GM12878 (cell line): ENCODE measurements at regions not wholly inside any gene's neighbourhood (a gene's known extent, or its start where the extent isn't known, plus 50 kb on each side); places are given as distances from the start of the nearest gene placed in this dataset.

Experiments
- ATAC-seq: fragments of 200-7000 bp; cut with Tn5 transposase; 3 replicates; pipeline ENCODE4 v1.9.1; 2020; ENCODE audit warnings: mild to moderate bottlenecking, moderate library complexity
- BruUV-seq: library from RNA; stranded (reverse); fragments of 400-500 nt; replicated peaks from 2 replicates; lab custom pipeline; 2021; lab: Mats Ljungman, UMichigan
- CTCF ChIA-PET: fragments of 300-600 bp; sonication (Branson Sonifier 250); formaldehyde crosslinking; extraction: SDS; loops from one replicate; lab custom pipeline; 2021; ENCODE audit warnings: inconsistent platforms; lab: Yijun Ruan, JAX
- POLR2A ChIA-PET: fragments of 350-600 bp; formaldehyde crosslinking; extraction: SDS; loops from one replicate; lab custom pipeline; 2021; ENCODE audit warnings: inconsistent platforms; lab: Charles Lee
- RAD21 ChIA-PET: fragments of 300-600 bp; sonication (Branson Sonifier 250); formaldehyde crosslinking; loops from one replicate; lab custom pipeline; 2023; ENCODE audit warnings: antibody characterized with exemption; ENCODE audit not compliant: unreplicated experiment; lab: Charles Lee
- SMC1A ChIA-PET: fragments of 300-600 bp; sonication (Branson Sonifier 250); formaldehyde crosslinking; loops from one replicate; lab custom pipeline; 2023; ENCODE audit not compliant: unreplicated experiment, uncharacterized antibody; lab: Charles Lee
- DNase-seq: peaks from one replicate; pipeline ENCODE4 v3.0.0-alpha.2; 2011; ENCODE audit warnings: low read depth, low spot score
- FAIRE-seq: peaks from 3 replicates; lab custom pipeline; 2011; peaks lifted over from hg19 to GRCh38; lab: Jason Lieb, UNC
- H2AFZ ChIP-seq: 2 replicates; pipeline ENCODE4 v1.6.0; 2011; ENCODE audit warnings: low read depth, low read length, control low read depth; ENCODE audit not compliant: control insufficient read depth
- H3K27ac ChIP-seq: 2 replicates; pipeline ENCODE4 v1.5.1; 2011; ENCODE audit warnings: control low read depth; ENCODE audit not compliant: control insufficient read depth, insufficient read depth
- H3K27me3 ChIP-seq, 2 experiments: replicated peaks in 1 of 2; 2 replicates each; pipeline versions ENCODE4 v1.6.0 to v1.6.1; 2011; ENCODE audit warnings: low read length in 1 of 2; ENCODE audit not compliant: control insufficient read depth in 2 of 2, insufficient read depth in 2 of 2
- H3K36me3 ChIP-seq, 2 experiments: 2 replicates each; pipeline ENCODE4 v1.5.1; 2011; ENCODE audit warnings: low read length in 1 of 2; ENCODE audit not compliant: control insufficient read depth in 2 of 2, insufficient read depth in 2 of 2
- H3K4me1 ChIP-seq: 2 replicates; pipeline ENCODE4 v1.6.1; 2011; ENCODE audit warnings: mild to moderate bottlenecking, low read length, moderate library complexity, mixed read lengths; ENCODE audit not compliant: control insufficient read depth, insufficient read depth
- H3K4me2 ChIP-seq: 2 replicates; pipeline ENCODE4 v1.6.0; 2011; ENCODE audit warnings: control low read depth; ENCODE audit not compliant: control insufficient read depth, insufficient read depth
- H3K4me3 ChIP-seq: fragments of 200-600 bp; sonication (generic); 2 replicates; pipeline ENCODE4 v1.5.1; 2016
- H3K79me2 ChIP-seq: 2 replicates; pipeline ENCODE4 v1.6.0; 2011; ENCODE audit warnings: low read length; ENCODE audit not compliant: control insufficient read depth, insufficient read depth
- H3K9ac ChIP-seq: 2 replicates; pipeline ENCODE4 v1.8.0; 2011; ENCODE audit warnings: low read length, control low read depth, mixed read lengths; ENCODE audit not compliant: control insufficient read depth, insufficient read depth
- H3K9me3 ChIP-seq: replicated peaks from 3 replicates; pipeline ENCODE4 v1.5.1; 2011; ENCODE audit warnings: mild to moderate bottlenecking, low read length; ENCODE audit not compliant: control insufficient read depth, insufficient read depth
- H4K20me1 ChIP-seq: 2 replicates; pipeline ENCODE4 v1.6.0; 2011; ENCODE audit not compliant: control insufficient read depth, insufficient read depth
- CBX3 ChIP-seq: fragments of 200-600 bp; sonication (generic); IDR thresholded peaks from 2 replicates; pipeline ENCODE4 v1.6.1; 2016; ENCODE audit warnings: low read depth, borderline replicate concordance
- DPF2 ChIP-seq: fragments of 450-650 bp; IDR thresholded peaks from 2 replicates; pipeline ENCODE4 v1.6.1; 2017; ENCODE audit warnings: mild to moderate bottlenecking
- ETV6 ChIP-seq, 2 experiments: fragments of 450-650 bp in 1 of 2; IDR thresholded peaks in 1 of 2; conservative IDR thresholded peaks in 1 of 2; 2 replicates each; pipeline ENCODE4 v1.6.1; 2014; ENCODE audit warnings: antibody characterized with exemption in 1 of 2, borderline replicate concordance in 1 of 2, low read depth in 1 of 2, mild to moderate bottlenecking in 1 of 2, moderate library complexity in 1 of 2
- KDM1A ChIP-seq: fragments of 200-600 bp; sonication (generic); IDR thresholded peaks from 2 replicates; pipeline ENCODE4 v1.6.1; 2016; ENCODE audit warnings: borderline replicate concordance
- PAX8 ChIP-seq: fragments of 450-650 bp; IDR thresholded peaks from 2 replicates; pipeline ENCODE4 v1.6.1; 2017; ENCODE audit warnings: mild to moderate bottlenecking, moderate library complexity
- POLR2A ChIP-seq: IDR thresholded peaks from 2 replicates; pipeline ENCODE4 v1.6.1; 2011; ENCODE audit warnings: low read depth, mild to moderate bottlenecking, low read length
- RELA ChIP-seq: fragments of 450-650 bp; IDR thresholded peaks from 2 replicates; pipeline ENCODE4 v1.8.0; 2014; ENCODE audit warnings: borderline replicate concordance; ENCODE audit not compliant: partially characterized antibody
- SRF ChIP-seq, 2 experiments: IDR thresholded peaks; 2 replicates each; pipeline ENCODE4 v1.6.1; 2011; ENCODE audit warnings: low read depth in 2 of 2, low read length in 2 of 2, mild to moderate bottlenecking in 1 of 2, moderate library complexity in 1 of 2
- WGBS: methylation state at CpG from one replicate; pipeline ENCODE4 v1.1.6; 2016; ENCODE audit warnings: low lambda C conversion rate; ENCODE audit not compliant: insufficient replicate concordance, insufficient coverage; ENCODE audit errors: missing lambda C conversion rate; 5-methylcytosine and 5-hydroxymethylcytosine counted together
- in situ Hi-C: fragments of 300-500 bp; cut with MboI; formaldehyde crosslinking; loops from 9 replicates; pipeline ENCODE4 v1.14.3; 2018; ENCODE audit warnings: mixed read lengths
- intact Hi-C: fragments of 100-400 bp; cut with micrococcal nuclease; formaldehyde crosslinking; loops from one replicate; pipeline ENCODE4 v1.14.2; 2022; ENCODE audit not compliant: unreplicated experiment
- TF ChIP-seq, protein P1 (sequence below): fragments of 150-350 bp; IDR thresholded peaks from 2 replicates; pipeline ENCODE4 v1.6.1; 2016; ENCODE audit warnings: low read depth, low read length
- TF ChIP-seq, protein P2 (sequence below): IDR thresholded peaks from 2 replicates; pipeline ENCODE4 v1.6.1; 2012; ENCODE audit warnings: low read depth, low read length, improper control_type of control experiment

DNA sequence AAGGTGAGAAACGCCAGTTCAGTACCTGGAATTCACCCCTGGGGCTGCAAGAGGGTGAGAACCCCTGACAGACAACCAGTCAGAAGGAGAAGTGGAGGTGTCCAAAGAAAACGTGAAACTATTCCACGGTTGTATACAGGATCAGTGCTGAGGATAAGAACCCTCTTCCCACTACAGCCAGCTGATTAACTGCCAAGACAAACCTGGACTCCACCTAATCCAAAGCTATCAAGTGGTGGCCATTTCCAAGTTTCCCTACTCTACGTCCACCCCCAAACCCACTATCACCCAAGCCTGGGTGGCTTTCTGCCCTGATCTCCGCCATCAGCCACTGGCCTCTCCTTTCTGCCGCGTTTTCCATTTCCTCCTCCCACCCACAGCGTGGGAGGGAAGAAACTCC lies 312.3 kb upstream of the ID2 start:
- FAIRE-seq (no peak), DNase-seq (no peak), ATAC-seq (no peak)
- Histone ChIP-seq H4K20me1 (no peaks in the 10 kb centered on the region), H3K4me2 (no peak overlapping the region), H3K27ac (no peak overlapping the region), H3K4me3 (no peak overlapping the region), H3K4me1 (peaks cover 9% of the 10 kb centered on the region), H2AFZ (no peak overlapping the region), H3K27me3 (no peaks in the 10 kb centered on the region), H3K9me3 (peaks cover 5% of the 10 kb centered on the region; the same call in 2 of the 3 replicates), H3K36me3 (no peaks in the 10 kb centered on the region), H3K79me2 (no peaks in the 10 kb centered on the region), H3K9ac (no peak overlapping the region)
- BruUV-seq, result no TSS peak
- WGBS, result 64% methylated on average over 8 of the region's 8 CpGs
- RAD21 ChIA-PET, result interaction anchor here (1.3 to 2.5 kb wide), 3 partner anchors 9 to 150 kb away, joined by 4 to 9 read pairs (median 5); no protein-coding TSS in a partner anchor
- CTCF ChIA-PET, result no interaction called here
- intact Hi-C loops (no loop called here), in situ Hi-C loops (no loop called here)
- POLR2A ChIA-PET, result interaction anchor here (0.8 kb wide), 1 partner anchor 56 kb away, joined by 3 read pairs; no protein-coding TSS in a partner anchor
- TF ChIP-seq RELA, result no peak
- no peak for TF ChIP-seq DPF2
- no peak for TF ChIP-seq CBX3
- TF ChIP-seq, protein P1, sequence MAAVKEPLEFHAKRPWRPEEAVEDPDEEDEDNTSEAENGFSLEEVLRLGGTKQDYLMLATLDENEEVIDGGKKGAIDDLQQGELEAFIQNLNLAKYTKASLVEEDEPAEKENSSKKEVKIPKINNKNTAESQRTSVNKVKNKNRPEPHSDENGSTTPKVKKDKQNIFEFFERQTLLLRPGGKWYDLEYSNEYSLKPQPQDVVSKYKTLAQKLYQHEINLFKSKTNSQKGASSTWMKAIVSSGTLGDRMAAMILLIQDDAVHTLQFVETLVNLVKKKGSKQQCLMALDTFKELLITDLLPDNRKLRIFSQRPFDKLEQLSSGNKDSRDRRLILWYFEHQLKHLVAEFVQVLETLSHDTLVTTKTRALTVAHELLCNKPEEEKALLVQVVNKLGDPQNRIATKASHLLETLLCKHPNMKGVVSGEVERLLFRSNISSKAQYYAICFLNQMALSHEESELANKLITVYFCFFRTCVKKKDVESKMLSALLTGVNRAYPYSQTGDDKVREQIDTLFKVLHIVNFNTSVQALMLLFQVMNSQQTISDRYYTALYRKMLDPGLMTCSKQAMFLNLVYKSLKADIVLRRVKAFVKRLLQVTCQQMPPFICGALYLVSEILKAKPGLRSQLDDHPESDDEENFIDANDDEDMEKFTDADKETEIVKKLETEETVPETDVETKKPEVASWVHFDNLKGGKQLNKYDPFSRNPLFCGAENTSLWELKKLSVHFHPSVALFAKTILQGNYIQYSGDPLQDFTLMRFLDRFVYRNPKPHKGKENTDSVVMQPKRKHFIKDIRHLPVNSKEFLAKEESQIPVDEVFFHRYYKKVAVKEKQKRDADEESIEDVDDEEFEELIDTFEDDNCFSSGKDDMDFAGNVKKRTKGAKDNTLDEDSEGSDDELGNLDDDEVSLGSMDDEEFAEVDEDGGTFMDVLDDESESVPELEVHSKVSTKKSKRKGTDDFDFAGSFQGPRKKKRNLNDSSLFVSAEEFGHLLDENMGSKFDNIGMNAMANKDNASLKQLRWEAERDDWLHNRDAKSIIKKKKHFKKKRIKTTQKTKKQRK, result no peak
- TF ChIP-seq, protein P2, sequence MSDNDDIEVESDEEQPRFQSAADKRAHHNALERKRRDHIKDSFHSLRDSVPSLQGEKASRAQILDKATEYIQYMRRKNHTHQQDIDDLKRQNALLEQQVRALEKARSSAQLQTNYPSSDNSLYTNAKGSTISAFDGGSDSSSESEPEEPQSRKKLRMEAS, result no peak
- TF ChIP-seq KDM1A, result no peak
- TF ChIP-seq POLR2A, result no peak
- TF ChIP-seq SRF (IDR thresholded peaks at IDR 0.05; ENCODE audit: low read depth in 2 of 2, low read length in 2 of 2), result no peak
- TF ChIP-seq ETV6 (conservative IDR thresholded peaks at IDR 0.05 in 1 of 2, IDR thresholded peaks at IDR 0.05 in 1 of 2; ENCODE audit: borderline replicate concordance in 1 of 2, low read depth in 1 of 2), result no peak
- no peak for TF ChIP-seq PAX8
- SMC1A ChIA-PET, result interaction anchor here (0.6 to 2.3 kb wide), 5 partner anchors 8 to 141 kb away, joined by 3 to 17 read pairs (median 3); no protein-coding TSS in a partner anchor
